Suprapubic skin (tissue), 3 donors: ENCODE measurements at regions not wholly inside any gene's neighbourhood (a gene's known extent, or its start where the extent isn't known, plus 50 kb on each side); places are given as distances from the start of the nearest gene placed in this dataset.
"Not testable (repeated sequence)": the region's sequence is repeated elsewhere in the genome, so short reads cannot be mapped to it uniquely, and the experiment has no call there.

ENCODE experiments used
- EP300 ChIP-seq: sonication (generic); formaldehyde crosslinking; IDR thresholded peaks from one replicate; pipeline ENCODE4 v1.6.1; 2017; ENCODE audit warnings: antibody characterized with exemption
- TF ChIP-seq, protein P1 (sequence below), 2 donors: fragments of 200-600 bp in 1 of 2; fragments of 450-650 bp in 1 of 2; sonication (generic) in 1 of 2; IDR thresholded peaks; one replicate each; pipeline ENCODE4 v1.5.1; 2016 to 2019; ENCODE audit warnings: antibody characterized with exemption in 2 of 2, mild to moderate bottlenecking in 1 of 2, moderate library complexity in 1 of 2

GRCh38 chr14:19231421-19231820 is 202.7 kb downstream of the POTEG start:
- TF ChIP-seq, protein P1, sequence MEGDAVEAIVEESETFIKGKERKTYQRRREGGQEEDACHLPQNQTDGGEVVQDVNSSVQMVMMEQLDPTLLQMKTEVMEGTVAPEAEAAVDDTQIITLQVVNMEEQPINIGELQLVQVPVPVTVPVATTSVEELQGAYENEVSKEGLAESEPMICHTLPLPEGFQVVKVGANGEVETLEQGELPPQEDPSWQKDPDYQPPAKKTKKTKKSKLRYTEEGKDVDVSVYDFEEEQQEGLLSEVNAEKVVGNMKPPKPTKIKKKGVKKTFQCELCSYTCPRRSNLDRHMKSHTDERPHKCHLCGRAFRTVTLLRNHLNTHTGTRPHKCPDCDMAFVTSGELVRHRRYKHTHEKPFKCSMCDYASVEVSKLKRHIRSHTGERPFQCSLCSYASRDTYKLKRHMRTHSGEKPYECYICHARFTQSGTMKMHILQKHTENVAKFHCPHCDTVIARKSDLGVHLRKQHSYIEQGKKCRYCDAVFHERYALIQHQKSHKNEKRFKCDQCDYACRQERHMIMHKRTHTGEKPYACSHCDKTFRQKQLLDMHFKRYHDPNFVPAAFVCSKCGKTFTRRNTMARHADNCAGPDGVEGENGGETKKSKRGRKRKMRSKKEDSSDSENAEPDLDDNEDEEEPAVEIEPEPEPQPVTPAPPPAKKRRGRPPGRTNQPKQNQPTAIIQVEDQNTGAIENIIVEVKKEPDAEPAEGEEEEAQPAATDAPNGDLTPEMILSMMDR (IDR thresholded peaks at IDR 0.05): not testable (repeated sequence)
- not testable (repeated sequence) for TF ChIP-seq EP300
